ENCODE measurements at regions not wholly inside any gene's neighbourhood (a gene's known extent, or its start where the extent isn't known, plus 50 kb on each side); places are given as distances from the start of the nearest gene placed in this dataset.

DNA sequence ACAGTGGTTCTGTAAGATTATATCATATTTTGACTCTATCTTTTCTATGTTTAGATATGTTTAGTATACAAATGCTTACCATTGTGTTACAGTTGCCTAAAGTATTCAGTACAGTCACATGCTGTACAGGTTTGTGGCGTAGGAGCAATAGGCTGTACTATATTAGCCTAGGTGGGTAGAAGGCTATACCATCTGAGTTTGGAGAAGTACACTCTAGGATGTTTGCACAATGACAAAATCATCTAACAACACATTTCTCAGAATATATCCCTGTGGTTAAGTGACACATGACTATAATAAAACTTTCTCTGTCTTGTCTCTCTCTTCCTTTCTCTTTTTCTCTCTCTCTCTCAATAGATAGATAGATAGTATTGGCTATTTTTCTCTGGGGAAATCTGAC is 1053.1 kb downstream of the STIM2 start:
- Histone ChIP-seq H3K4me3 (no peak overlapping the region), H3K4me2 (no peak overlapping the region), H4K20me1 (replicated peaks; ENCODE audit: insufficient read depth) (no peaks in the 10 kb centered on the region), H3K36me3 (ENCODE audit: insufficient read depth) (no peaks in the 10 kb centered on the region), H3K4me1 (ENCODE audit: insufficient read depth) (no peaks in the 10 kb centered on the region), H2AFZ (no peak overlapping the region), H3K27ac (ENCODE audit: low read depth) (no peak overlapping the region), H3F3A (replicated peaks; ENCODE audit: low read depth) (no peaks in the 10 kb centered on the region), H3K9me2 (ENCODE audit: insufficient read depth) (peaks cover 2% of the 10 kb centered on the region; the same call in 1 of the 2 replicates), H3K27me3 (ENCODE audit: insufficient read depth) (no peaks in the 10 kb centered on the region), H3K79me2 (replicated peaks; ENCODE audit: insufficient read depth) (no peaks in the 10 kb centered on the region)
- no peak for TF ChIP-seq ZNF331 (CRISPR knock-in tag; IDR thresholded peaks at IDR 0.05; ENCODE audit: low read depth)
- TF ChIP-seq ZNF114 (CRISPR knock-in tag; IDR thresholded peaks at IDR 0.05): no peak
- TF ChIP-seq JUNB (IDR thresholded peaks at IDR 0.05; ENCODE audit: unreplicated experiment): no peak
- TF ChIP-seq, protein P1, sequence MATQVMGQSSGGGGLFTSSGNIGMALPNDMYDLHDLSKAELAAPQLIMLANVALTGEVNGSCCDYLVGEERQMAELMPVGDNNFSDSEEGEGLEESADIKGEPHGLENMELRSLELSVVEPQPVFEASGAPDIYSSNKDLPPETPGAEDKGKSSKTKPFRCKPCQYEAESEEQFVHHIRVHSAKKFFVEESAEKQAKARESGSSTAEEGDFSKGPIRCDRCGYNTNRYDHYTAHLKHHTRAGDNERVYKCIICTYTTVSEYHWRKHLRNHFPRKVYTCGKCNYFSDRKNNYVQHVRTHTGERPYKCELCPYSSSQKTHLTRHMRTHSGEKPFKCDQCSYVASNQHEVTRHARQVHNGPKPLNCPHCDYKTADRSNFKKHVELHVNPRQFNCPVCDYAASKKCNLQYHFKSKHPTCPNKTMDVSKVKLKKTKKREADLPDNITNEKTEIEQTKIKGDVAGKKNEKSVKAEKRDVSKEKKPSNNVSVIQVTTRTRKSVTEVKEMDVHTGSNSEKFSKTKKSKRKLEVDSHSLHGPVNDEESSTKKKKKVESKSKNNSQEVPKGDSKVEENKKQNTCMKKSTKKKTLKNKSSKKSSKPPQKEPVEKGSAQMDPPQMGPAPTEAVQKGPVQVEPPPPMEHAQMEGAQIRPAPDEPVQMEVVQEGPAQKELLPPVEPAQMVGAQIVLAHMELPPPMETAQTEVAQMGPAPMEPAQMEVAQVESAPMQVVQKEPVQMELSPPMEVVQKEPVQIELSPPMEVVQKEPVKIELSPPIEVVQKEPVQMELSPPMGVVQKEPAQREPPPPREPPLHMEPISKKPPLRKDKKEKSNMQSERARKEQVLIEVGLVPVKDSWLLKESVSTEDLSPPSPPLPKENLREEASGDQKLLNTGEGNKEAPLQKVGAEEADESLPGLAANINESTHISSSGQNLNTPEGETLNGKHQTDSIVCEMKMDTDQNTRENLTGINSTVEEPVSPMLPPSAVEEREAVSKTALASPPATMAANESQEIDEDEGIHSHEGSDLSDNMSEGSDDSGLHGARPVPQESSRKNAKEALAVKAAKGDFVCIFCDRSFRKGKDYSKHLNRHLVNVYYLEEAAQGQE (IDR thresholded peaks at IDR 0.05; ENCODE audit: unreplicated experiment): no peak
- TF ChIP-seq NANOG (IDR thresholded peaks at IDR 0.05; ENCODE audit: borderline replicate concordance): no peak
- TF ChIP-seq POLR2AphosphoS5 (IDR thresholded peaks at IDR 0.05; ENCODE audit: low read depth): no peak
- TF ChIP-seq, protein P2, sequence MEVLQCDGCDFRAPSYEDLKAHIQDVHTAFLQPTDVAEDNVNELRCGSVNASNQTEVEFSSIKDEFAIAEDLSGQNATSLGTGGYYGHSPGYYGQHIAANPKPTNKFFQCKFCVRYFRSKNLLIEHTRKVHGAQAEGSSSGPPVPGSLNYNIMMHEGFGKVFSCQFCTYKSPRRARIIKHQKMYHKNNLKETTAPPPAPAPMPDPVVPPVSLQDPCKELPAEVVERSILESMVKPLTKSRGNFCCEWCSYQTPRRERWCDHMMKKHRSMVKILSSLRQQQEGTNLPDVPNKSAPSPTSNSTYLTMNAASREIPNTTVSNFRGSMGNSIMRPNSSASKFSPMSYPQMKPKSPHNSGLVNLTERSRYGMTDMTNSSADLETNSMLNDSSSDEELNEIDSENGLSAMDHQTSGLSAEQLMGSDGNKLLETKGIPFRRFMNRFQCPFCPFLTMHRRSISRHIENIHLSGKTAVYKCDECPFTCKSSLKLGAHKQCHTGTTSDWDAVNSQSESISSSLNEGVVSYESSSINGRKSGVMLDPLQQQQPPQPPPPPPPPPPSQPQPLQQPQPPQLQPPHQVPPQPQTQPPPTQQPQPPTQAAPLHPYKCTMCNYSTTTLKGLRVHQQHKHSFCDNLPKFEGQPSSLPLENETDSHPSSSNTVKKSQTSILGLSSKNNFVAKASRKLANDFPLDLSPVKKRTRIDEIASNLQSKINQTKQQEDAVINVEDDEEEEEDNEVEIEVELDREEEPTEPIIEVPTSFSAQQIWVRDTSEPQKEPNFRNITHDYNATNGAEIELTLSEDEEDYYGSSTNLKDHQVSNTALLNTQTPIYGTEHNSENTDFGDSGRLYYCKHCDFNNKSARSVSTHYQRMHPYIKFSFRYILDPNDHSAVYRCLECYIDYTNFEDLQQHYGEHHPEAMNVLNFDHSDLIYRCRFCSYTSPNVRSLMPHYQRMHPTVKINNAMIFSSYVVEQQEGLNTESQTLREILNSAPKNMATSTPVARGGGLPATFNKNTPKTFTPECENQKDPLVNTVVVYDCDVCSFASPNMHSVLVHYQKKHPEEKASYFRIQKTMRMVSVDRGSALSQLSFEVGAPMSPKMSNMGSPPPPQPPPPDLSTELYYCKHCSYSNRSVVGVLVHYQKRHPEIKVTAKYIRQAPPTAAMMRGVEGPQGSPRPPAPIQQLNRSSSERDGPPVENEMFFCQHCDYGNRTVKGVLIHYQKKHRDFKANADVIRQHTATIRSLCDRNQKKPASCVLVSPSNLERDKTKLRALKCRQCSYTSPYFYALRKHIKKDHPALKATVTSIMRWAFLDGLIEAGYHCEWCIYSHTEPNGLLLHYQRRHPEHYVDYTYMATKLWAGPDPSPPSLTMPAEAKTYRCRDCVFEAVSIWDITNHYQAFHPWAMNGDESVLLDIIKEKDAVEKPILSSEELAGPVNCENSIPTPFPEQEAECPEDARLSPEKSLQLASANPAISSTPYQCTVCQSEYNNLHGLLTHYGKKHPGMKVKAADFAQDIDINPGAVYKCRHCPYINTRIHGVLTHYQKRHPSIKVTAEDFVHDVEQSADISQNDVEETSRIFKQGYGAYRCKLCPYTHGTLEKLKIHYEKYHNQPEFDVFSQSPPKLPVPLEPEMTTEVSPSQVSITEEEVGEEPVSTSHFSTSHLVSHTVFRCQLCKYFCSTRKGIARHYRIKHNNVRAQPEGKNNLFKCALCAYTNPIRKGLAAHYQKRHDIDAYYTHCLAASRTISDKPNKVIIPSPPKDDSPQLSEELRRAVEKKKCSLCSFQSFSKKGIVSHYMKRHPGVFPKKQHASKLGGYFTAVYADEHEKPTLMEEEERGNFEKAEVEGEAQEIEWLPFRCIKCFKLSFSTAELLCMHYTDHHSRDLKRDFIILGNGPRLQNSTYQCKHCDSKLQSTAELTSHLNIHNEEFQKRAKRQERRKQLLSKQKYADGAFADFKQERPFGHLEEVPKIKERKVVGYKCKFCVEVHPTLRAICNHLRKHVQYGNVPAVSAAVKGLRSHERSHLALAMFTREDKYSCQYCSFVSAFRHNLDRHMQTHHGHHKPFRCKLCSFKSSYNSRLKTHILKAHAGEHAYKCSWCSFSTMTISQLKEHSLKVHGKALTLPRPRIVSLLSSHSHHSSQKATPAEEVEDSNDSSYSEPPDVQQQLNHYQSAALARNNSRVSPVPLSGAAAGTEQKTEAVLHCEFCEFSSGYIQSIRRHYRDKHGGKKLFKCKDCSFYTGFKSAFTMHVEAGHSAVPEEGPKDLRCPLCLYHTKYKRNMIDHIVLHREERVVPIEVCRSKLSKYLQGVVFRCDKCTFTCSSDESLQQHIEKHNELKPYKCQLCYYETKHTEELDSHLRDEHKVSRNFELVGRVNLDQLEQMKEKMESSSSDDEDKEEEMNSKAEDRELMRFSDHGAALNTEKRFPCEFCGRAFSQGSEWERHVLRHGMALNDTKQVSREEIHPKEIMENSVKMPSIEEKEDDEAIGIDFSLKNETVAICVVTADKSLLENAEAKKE (CRISPR knock-in tag; IDR thresholded peaks at IDR 0.05): no peak
- no peak for TF ChIP-seq STAT1 (IDR thresholded peaks at IDR 0.05; ENCODE audit: unreplicated experiment)
- TF ChIP-seq, protein P3, sequence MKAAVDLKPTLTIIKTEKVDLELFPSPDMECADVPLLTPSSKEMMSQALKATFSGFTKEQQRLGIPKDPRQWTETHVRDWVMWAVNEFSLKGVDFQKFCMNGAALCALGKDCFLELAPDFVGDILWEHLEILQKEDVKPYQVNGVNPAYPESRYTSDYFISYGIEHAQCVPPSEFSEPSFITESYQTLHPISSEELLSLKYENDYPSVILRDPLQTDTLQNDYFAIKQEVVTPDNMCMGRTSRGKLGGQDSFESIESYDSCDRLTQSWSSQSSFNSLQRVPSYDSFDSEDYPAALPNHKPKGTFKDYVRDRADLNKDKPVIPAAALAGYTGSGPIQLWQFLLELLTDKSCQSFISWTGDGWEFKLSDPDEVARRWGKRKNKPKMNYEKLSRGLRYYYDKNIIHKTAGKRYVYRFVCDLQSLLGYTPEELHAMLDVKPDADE (IDR thresholded peaks at IDR 0.05): no peak
- no peak for TF ChIP-seq CREB1 (CRISPR knock-in tag; IDR thresholded peaks at IDR 0.05; ENCODE audit: low read depth)
- TF ChIP-seq, protein P4, sequence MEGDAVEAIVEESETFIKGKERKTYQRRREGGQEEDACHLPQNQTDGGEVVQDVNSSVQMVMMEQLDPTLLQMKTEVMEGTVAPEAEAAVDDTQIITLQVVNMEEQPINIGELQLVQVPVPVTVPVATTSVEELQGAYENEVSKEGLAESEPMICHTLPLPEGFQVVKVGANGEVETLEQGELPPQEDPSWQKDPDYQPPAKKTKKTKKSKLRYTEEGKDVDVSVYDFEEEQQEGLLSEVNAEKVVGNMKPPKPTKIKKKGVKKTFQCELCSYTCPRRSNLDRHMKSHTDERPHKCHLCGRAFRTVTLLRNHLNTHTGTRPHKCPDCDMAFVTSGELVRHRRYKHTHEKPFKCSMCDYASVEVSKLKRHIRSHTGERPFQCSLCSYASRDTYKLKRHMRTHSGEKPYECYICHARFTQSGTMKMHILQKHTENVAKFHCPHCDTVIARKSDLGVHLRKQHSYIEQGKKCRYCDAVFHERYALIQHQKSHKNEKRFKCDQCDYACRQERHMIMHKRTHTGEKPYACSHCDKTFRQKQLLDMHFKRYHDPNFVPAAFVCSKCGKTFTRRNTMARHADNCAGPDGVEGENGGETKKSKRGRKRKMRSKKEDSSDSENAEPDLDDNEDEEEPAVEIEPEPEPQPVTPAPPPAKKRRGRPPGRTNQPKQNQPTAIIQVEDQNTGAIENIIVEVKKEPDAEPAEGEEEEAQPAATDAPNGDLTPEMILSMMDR (conservative IDR thresholded peaks at IDR 0.05; ENCODE audit: low read depth in 2 of 2): no peak
- no peak for TF ChIP-seq EZH2phosphoT487 (IDR thresholded peaks at IDR 0.05; ENCODE audit: unreplicated experiment)
- TF ChIP-seq EZH2 (IDR thresholded peaks at IDR 0.05; ENCODE audit: low read depth, unreplicated experiment): no peak
- DNase-seq (ENCODE audit: low spot score) (no peak), ATAC-seq (no peak)
- no peaks in the 10 kb centered on the region for H3K27me3 Mint-ChIP-seq (ENCODE audit: insufficient read depth, low read depth, poor library complexity)
- no peaks in the 10 kb centered on the region; the same call in 1 of the 3 replicates for H3K4me1 Mint-ChIP-seq
- H3K9me3 Mint-ChIP-seq: no peaks in the 10 kb centered on the region
- H3K36me3 Mint-ChIP-seq (ENCODE audit: low read depth): no peaks in the 10 kb centered on the region
- no peak overlapping the region for H3K27ac Mint-ChIP-seq
- no peak overlapping the region for H3K4me3 Mint-ChIP-seq
